ENCODE measurements at regions not wholly inside any gene's neighbourhood (a gene's known extent, or its start where the extent isn't known, plus 50 kb on each side); places are given as distances from the start of the nearest gene placed in this dataset.

DNA sequence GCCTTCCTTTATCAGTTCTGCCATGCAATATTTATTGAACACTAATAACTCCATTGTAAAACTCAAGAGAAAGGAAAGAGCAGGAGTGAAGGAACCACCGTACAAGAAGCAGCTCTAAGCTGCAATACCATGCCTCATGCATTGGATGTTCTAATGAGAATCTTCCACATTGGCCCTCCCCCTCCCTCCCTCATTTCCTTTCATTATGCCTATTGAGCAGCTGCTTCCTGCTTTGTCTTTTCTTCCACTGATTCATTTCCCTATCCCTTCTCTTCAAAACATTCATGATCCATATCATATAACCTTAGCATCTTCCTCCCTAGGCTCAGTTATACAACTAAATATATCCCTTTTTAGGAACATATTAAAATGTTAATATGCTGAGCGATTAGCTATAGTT is 698.7 kb upstream of the GOLIM4 start:
- BruUV-seq (replicated peaks): no TSS peak
- no peaks in the 10 kb centered on the region for H3K79me1 ChIP-seq (ENCODE audit: low read depth in 1 of 2, low read length in 2 of 2)
- no CpG with 5 or more reads among the region's 2 CpGs for WGBS, 2 experiments (ENCODE audit: extremely low coverage in 2 of 2, insufficient read length in 1 of 2)
- H3K36me3 ChIP-seq (ENCODE audit: control insufficient read depth, insufficient read depth, low read length): no peaks in the 10 kb centered on the region
- H3K4me1 ChIP-seq (ENCODE audit: control insufficient read depth, insufficient read depth, low read length): no peaks in the 10 kb centered on the region
- H3K56ac ChIP-seq (ENCODE audit: extremely low read depth, insufficient read depth, low read length): no peak overlapping the region
- no peak overlapping the region for H2AK9ac ChIP-seq (replicated peaks; ENCODE audit: low read depth, low read length, poor library complexity)
- no peak overlapping the region for H3K14ac ChIP-seq (replicated peaks; ENCODE audit: low read depth, low read length)
- H3K4me3 ChIP-seq (ENCODE audit: insufficient read depth, low read depth, low read length): no peak overlapping the region
- no peak overlapping the region for H3K23ac ChIP-seq (ENCODE audit: low read depth, low read length)
- no peak overlapping the region for H2AK5ac ChIP-seq (ENCODE audit: low read depth, low read length)
- H3K27ac ChIP-seq (ENCODE audit: insufficient read depth, low read length): no peak overlapping the region
- CTCF ChIA-PET: interaction anchor here (0.6 to 0.7 kb wide), 2 partner anchors 52 to 578 kb away, joined by 3 read pairs; no protein-coding TSS in a partner anchor
- no peak overlapping the region for H2BK5ac ChIP-seq (ENCODE audit: low read depth, low read length, poor library complexity, severe bottlenecking)
- no peak overlapping the region for H4K8ac ChIP-seq (ENCODE audit: low read depth in 2 of 2, low read length in 2 of 2)
- no peak overlapping the region for H2BK15ac ChIP-seq (ENCODE audit: low read depth, low read length)
- no peaks in the 10 kb centered on the region for H3K9me1 ChIP-seq (ENCODE audit: insufficient read depth, low read length)
- in situ Hi-C loops (cut with MboI; ENCODE audit: low sequenced_read_pairs): no loop called here
- POLR2A ChIA-PET (ENCODE audit: unreplicated experiment): no interaction called here
- no peak overlapping the region for H2BK20ac ChIP-seq (ENCODE audit: low read depth, low read length)
- no peak for DNase-seq
- dilution Hi-C loops (cut with HindIII; ENCODE audit: low sequenced_read_pairs, unreplicated experiment): no loop called here
- H4K5ac ChIP-seq (ENCODE audit: low read depth, low read length): no peak overlapping the region
- no peak overlapping the region for H3K4me2 ChIP-seq (ENCODE audit: low read depth, low read length)
- H3K9me3 ChIP-seq (ENCODE audit: control insufficient read depth, insufficient read depth, low read length): no peaks in the 10 kb centered on the region
- no peak overlapping the region for H3K9ac ChIP-seq (ENCODE audit: low read depth, low read length)
- TF ChIP-seq, protein P1, sequence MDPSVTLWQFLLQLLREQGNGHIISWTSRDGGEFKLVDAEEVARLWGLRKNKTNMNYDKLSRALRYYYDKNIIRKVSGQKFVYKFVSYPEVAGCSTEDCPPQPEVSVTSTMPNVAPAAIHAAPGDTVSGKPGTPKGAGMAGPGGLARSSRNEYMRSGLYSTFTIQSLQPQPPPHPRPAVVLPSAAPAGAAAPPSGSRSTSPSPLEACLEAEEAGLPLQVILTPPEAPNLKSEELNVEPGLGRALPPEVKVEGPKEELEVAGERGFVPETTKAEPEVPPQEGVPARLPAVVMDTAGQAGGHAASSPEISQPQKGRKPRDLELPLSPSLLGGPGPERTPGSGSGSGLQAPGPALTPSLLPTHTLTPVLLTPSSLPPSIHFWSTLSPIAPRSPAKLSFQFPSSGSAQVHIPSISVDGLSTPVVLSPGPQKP (IDR thresholded peaks at IDR 0.05; ENCODE audit: borderline replicate concordance, low read depth, low read length): no peak
- TF ChIP-seq RAD21 (IDR thresholded peaks at IDR 0.05; ENCODE audit: low read length) (no peak), POLR2A (IDR thresholded peaks at IDR 0.05; ENCODE audit: low read depth, low read length) (no peak), RFX5 (IDR thresholded peaks at IDR 0.05; ENCODE audit: low read depth, low read length) (no peak), FOS (IDR thresholded peaks at IDR 0.05; ENCODE audit: low read depth, low read length) (no peak)
- no peak overlapping the region for H3K18ac ChIP-seq (ENCODE audit: low read depth, low read length)
- H2BK120ac ChIP-seq (ENCODE audit: low read depth, low read length): no peak overlapping the region
- no peaks in the 10 kb centered on the region for H4K20me1 ChIP-seq (ENCODE audit: insufficient read depth, low read length)
- intact Hi-C loops (cut with micrococcal nuclease): no loop called here
- no peak overlapping the region for H3K4ac ChIP-seq (ENCODE audit: low read depth, low read length)
- ATAC-seq (ENCODE audit: low read depth): no peak
- no peak overlapping the region for H4K91ac ChIP-seq (ENCODE audit: insufficient read depth, low read depth, low read length)
- no peaks in the 10 kb centered on the region for H3K27me3 ChIP-seq (ENCODE audit: control insufficient read depth, insufficient read depth, low read length)
- H2AFZ ChIP-seq (replicated peaks; ENCODE audit: low read length, poor library complexity): no peak overlapping the region
